ENCODE measurements at regions not wholly inside any gene's neighbourhood (a gene's known extent, or its start where the extent isn't known, plus 50 kb on each side); places are given as distances from the start of the nearest gene placed in this dataset.

DNA sequence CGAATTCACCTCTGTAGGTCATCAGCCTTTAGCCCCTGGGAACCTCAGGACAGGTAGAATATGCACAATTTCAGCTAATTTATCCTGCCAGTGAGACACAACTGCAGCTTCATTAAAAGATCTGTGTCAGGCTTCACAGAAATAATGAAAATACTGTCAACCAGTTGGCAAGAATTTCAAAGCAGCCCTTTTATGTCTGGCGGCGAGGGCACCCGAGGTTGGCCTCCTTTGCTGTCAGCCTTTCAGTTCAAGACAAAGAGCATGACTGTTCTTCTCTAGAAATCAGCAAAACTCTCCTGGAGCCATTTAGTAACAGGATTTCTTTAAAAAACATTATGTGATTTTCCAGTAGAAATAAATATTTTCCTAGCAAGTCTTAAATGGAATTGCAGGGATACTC lies 75.9 kb downstream of the BBS10 start:
- Histone ChIP-seq H3K4me3 (ENCODE audit: extremely low read depth, insufficient read depth, low read length, poor library complexity, severe bottlenecking) (no peak overlapping the region), H3K27ac (ENCODE audit: low read depth, low read length, severe bottlenecking) (peak overlapping the region; percentile 56), H3K9me3 (ENCODE audit: control insufficient read depth, low read length) (no peaks in the 10 kb centered on the region), H3K36me3 (ENCODE audit: control insufficient read depth, insufficient read depth, low read length) (no peaks in the 10 kb centered on the region), H3K4me1 (ENCODE audit: control insufficient read depth, insufficient read depth, low read length, poor library complexity, severe bottlenecking) (peaks cover 21% of the 10 kb centered on the region)
- WGBS, 2 experiments (ENCODE audit: insufficient coverage in 2 of 2): 86 to 93% methylated on average over 4 of the region's 4 CpGs

DNA sequence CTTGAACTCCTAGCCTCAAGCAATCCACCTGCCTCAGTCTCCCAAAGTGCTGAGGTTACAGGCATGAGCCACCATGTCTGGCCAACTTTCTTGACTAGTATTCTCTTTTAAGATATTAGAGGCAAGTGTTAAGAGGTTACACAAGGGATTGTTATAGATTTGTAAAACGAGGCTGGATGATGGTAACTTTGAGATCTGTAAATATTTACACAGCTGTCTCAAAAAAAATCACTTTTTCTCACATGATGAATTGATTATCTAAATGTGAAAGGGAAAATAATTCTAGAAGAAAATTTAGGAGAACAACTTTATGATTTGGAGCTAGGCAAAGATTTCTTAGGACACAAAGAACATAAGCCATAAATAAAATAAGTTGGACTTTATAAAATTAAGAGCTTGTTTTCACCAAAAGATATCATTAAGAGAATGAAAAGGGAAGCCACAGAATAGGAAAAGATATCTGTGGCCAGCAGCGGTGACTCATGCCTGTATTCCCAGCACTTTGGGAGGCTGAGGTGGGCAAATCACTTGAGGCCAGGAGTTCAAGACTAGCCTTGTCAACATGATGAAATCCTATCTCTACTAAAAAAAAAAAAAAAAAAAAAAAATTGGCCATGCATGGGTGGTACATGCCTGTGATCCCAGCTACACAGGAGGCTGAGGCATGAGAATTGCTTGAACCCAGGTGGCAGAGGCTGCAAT lies 77.4 kb downstream of the BBS10 start:
- 83% methylated on average over 1 of the region's 2 CpGs; no CpG with 5 or more reads in 1 of the 2 experiments for WGBS, 2 experiments (ENCODE audit: insufficient coverage in 2 of 2)
- peaks cover 27% of the 10 kb centered on the region for H3K4me1 ChIP-seq (ENCODE audit: control insufficient read depth, insufficient read depth, low read length, poor library complexity, severe bottlenecking)
- H3K36me3 ChIP-seq (ENCODE audit: control insufficient read depth, insufficient read depth, low read length): no peaks in the 10 kb centered on the region
- H3K27ac ChIP-seq (ENCODE audit: low read depth, low read length, severe bottlenecking): no peak overlapping the region
- H3K4me3 ChIP-seq (ENCODE audit: extremely low read depth, insufficient read depth, low read length, poor library complexity, severe bottlenecking): no peak overlapping the region
- H3K9me3 ChIP-seq (ENCODE audit: control insufficient read depth, low read length): no peaks in the 10 kb centered on the region

DNA sequence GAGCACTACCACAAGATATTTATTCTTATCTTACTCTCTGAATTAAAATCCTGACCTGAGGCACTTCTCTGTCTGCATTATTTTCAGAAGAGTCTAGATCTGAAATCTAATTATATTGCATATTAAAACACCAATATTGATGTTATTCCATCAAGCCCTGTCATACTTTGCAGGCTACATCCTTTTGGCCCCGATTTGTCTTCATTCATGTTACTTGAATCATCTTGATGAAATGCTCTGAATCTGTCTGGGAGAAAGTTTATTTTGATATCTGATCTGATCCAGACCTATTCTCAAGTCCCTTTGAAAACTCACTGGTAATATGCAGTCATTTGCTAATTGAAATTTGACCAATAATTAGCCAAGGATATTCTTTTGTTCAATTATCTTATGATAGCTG lies 79.9 kb downstream of the BBS10 start:
- no peaks in the 10 kb centered on the region for H3K9me3 ChIP-seq (ENCODE audit: control insufficient read depth, low read length)
- H3K4me3 ChIP-seq (ENCODE audit: extremely low read depth, insufficient read depth, low read length, poor library complexity, severe bottlenecking): no peak overlapping the region
- no peak overlapping the region for H3K27ac ChIP-seq (ENCODE audit: low read depth, low read length, severe bottlenecking)
- peaks cover 17% of the 10 kb centered on the region for H3K4me1 ChIP-seq (ENCODE audit: control insufficient read depth, insufficient read depth, low read length, poor library complexity, severe bottlenecking)
- H3K36me3 ChIP-seq (ENCODE audit: control insufficient read depth, insufficient read depth, low read length): no peaks in the 10 kb centered on the region
- WGBS, 2 experiments (ENCODE audit: insufficient coverage in 2 of 2): no CpG with 5 or more reads among the region's 1 CpG

DNA sequence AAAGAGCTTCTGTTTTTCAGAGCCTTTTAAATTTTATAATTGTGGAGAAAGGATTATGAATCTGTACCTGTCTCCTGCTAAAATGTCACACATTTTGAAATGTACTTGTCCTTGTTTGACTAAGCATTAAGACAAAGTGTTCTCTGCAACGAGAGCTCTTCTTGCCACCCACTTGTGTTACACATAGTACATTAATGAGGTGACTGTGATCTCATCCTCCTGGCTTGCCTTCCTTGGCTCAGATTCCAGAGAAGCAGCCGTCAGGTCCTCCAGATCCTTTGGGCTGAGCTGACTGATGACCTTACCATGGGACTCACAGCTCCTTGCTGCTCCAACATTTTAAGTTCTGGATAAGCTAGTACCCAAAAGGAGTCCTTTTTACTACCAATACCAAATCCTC lies 81.4 kb downstream of the BBS10 start:
- WGBS, 2 experiments (ENCODE audit: insufficient coverage in 2 of 2): 44 to 70% methylated on average over 1 to 2 of the region's 2 CpGs
- H3K27ac ChIP-seq (ENCODE audit: low read depth, low read length, severe bottlenecking): peak overlapping the region; percentile 37
- peaks cover 17% of the 10 kb centered on the region for H3K4me1 ChIP-seq (ENCODE audit: control insufficient read depth, insufficient read depth, low read length, poor library complexity, severe bottlenecking)
- no peaks in the 10 kb centered on the region for H3K36me3 ChIP-seq (ENCODE audit: control insufficient read depth, insufficient read depth, low read length)
- peaks cover 3% of the 10 kb centered on the region for H3K9me3 ChIP-seq (ENCODE audit: control insufficient read depth, low read length)
- H3K4me3 ChIP-seq (ENCODE audit: extremely low read depth, insufficient read depth, low read length, poor library complexity, severe bottlenecking): no peak overlapping the region

DNA sequence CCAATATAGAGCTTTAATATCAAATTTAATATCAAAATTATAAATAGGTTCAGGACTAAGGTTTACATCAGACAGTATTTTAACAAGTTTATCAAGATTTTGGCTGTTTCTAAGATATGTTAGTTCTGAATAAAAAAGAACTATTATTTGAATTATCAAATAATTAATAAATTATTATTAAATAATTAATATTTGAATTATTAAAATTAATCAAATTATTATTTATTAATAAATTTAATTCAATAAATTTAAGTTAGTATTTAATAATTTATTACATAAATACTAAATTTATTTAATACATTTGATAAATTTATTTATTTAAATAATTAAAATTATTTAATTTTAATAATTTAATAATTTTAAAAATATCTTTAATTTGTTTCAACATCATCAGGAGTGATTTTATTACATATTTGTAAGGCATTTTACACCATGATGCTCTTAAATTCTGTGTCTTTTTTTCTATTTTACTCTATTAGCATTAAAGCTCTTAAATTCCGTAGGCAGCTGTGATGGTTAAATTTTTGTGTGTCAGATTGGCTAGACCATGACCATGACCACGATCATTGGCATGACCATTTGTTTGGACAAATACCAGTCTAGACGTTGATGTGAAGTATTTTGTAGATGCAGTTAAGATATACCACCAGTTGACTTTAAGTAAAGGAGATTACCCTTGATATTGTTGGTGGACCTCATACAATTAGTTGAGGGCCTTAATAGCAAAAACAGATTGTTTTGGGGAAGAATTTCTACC lies 82.6 kb downstream of the BBS10 start:
- WGBS, 2 experiments (ENCODE audit: insufficient coverage in 2 of 2): 83 to 100% methylated on average over 1 of the region's 3 CpGs
- no peaks in the 10 kb centered on the region for H3K36me3 ChIP-seq (ENCODE audit: control insufficient read depth, insufficient read depth, low read length)
- H3K4me1 ChIP-seq (ENCODE audit: control insufficient read depth, insufficient read depth, low read length, poor library complexity, severe bottlenecking): peaks cover 19% of the 10 kb centered on the region
- H3K9me3 ChIP-seq (ENCODE audit: control insufficient read depth, low read length): peaks cover 9% of the 10 kb centered on the region
- H3K4me3 ChIP-seq (ENCODE audit: extremely low read depth, insufficient read depth, low read length, poor library complexity, severe bottlenecking): no peak overlapping the region
- no peak overlapping the region for H3K27ac ChIP-seq (ENCODE audit: low read depth, low read length, severe bottlenecking)

DNA sequence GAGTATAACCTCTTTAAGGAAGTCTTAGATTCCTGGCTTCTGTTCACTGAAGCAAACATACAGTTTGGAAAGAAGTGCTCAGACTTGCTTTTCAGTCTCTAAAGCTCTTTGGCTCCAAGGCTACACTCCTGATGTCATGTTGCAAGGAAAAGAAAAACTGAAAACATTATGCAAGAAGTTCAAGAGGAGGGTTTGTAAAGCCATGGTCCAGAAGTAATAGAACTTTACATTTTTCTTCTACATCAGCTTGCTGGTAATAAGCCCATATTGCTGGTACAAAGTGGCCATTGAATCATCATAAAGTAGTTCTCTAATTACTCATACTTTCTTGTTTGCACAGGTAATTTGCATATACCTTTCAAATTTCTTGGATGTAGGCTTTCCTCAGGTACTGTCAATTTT lies 83.6 kb downstream of the BBS10 start:
- Histone ChIP-seq H3K4me1 (ENCODE audit: control insufficient read depth, insufficient read depth, low read length, poor library complexity, severe bottlenecking) (peaks cover 29% of the 10 kb centered on the region), H3K4me3 (ENCODE audit: extremely low read depth, insufficient read depth, low read length, poor library complexity, severe bottlenecking) (no peak overlapping the region), H3K36me3 (ENCODE audit: control insufficient read depth, insufficient read depth, low read length) (no peaks in the 10 kb centered on the region), H3K9me3 (ENCODE audit: control insufficient read depth, low read length) (peaks cover 9% of the 10 kb centered on the region), H3K27ac (ENCODE audit: low read depth, low read length, severe bottlenecking) (no peak overlapping the region)

DNA sequence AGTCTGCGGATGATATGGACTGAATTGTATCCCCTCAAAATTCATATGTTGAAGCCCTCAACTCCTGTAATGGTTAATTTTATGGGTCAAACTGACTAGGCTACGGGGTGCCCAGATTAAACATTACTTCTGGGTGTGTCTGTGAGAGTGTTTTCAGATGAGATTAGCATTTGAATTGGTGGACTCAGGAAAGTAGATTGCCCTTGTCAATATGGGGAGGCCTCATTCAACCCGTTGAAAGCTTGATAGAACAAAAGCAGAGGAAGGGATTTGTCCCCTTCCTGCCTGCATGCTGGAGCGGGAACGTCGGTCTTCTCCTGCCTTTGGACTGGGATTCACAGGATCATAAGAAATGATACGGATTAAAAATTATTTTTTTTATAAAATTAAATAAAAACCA lies 84.5 kb downstream of the BBS10 start:
- no peak overlapping the region for H3K4me3 ChIP-seq (ENCODE audit: extremely low read depth, insufficient read depth, low read length, poor library complexity, severe bottlenecking)
- no peaks in the 10 kb centered on the region for H3K36me3 ChIP-seq (ENCODE audit: control insufficient read depth, insufficient read depth, low read length)
- no peak overlapping the region for H3K27ac ChIP-seq (ENCODE audit: low read depth, low read length, severe bottlenecking)
- H3K4me1 ChIP-seq (ENCODE audit: control insufficient read depth, insufficient read depth, low read length, poor library complexity, severe bottlenecking): peaks cover 33% of the 10 kb centered on the region
- WGBS, 2 experiments (ENCODE audit: insufficient coverage in 2 of 2): 81 to 100% methylated on average over 1 to 5 of the region's 7 CpGs
- peaks cover 9% of the 10 kb centered on the region for H3K9me3 ChIP-seq (ENCODE audit: control insufficient read depth, low read length)

DNA sequence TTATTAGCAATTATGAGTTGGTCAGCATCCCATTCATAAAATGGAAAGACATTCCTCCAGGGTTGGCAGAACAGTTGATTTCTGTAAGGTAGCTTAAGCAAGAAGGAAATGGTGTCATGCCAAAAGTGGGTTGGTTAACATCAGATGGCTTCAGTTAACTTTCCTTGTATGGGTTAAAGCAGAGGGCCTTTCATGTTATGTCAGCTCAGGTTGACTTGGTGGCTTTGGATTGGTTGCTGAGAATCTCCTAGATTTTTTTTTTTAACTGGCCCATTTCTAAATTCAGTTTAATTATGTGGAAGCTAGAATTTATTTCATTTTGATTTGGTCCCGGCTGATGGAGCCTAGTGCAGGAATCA lies 87.8 kb downstream of the BBS10 start:
- 100% methylated on average over 1 of the region's 1 CpG; no CpG with 5 or more reads in 1 of the 2 experiments for WGBS, 2 experiments (ENCODE audit: insufficient coverage in 2 of 2)

DNA sequence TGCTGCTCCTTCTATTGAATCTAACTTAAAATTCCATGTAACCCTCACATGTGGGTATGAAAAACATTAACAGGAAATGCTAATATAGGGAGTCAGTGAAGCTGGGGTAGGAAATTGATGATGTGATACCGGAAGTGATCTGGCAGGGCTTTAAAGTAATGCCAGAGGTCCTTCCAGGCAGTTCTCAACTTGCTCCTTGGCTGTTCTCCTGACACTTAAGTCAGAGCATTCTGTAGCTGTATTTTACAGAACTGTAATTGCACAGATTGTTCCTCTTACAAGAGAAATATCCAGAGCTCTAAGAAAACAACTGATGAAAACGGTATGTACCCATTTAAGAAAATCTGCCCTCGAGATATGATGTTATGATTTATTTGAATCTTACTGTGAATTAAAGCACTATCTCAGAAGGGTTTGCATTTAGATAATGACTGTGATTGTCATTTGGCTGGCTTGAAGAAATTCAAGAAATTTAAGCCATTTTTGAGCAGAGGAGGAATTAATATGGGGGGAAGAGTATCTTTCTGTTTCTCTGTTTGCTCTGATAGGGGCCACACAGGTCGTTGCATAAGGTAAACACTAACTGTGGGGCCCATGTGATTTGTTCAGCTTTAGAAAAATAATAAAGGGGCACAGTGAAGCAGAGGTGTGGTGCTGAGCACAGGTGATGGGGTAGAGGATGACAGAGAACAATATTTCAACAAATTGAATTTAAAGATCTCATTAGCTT lies 88.4 kb downstream of the BBS10 start:
- Histone ChIP-seq H3K27ac (ENCODE audit: low read depth, low read length, severe bottlenecking) (peak overlapping the region; percentile 90), H3K36me3 (ENCODE audit: control insufficient read depth, insufficient read depth, low read length) (no peaks in the 10 kb centered on the region), H3K9me3 (ENCODE audit: control insufficient read depth, low read length) (peaks cover 9% of the 10 kb centered on the region), H3K4me1 (ENCODE audit: control insufficient read depth, insufficient read depth, low read length, poor library complexity, severe bottlenecking) (peaks cover 18% of the 10 kb centered on the region), H3K4me3 (ENCODE audit: extremely low read depth, insufficient read depth, low read length, poor library complexity, severe bottlenecking) (no peak overlapping the region)
- 62 to 67% methylated on average over 2 to 4 of the region's 4 CpGs for WGBS, 2 experiments (ENCODE audit: insufficient coverage in 2 of 2)

More for the DNA sequence above, 87.8 kb downstream of the BBS10 start:
- Histone ChIP-seq H3K27ac (ENCODE audit: low read depth, low read length, severe bottlenecking) (peak overlapping the region; percentile 90), H3K4me1 (ENCODE audit: control insufficient read depth, insufficient read depth, low read length, poor library complexity, severe bottlenecking) (peaks cover 18% of the 10 kb centered on the region), H3K4me3 (ENCODE audit: extremely low read depth, insufficient read depth, low read length, poor library complexity, severe bottlenecking) (no peak overlapping the region), H3K9me3 (ENCODE audit: control insufficient read depth, low read length) (peaks cover 9% of the 10 kb centered on the region), H3K36me3 (ENCODE audit: control insufficient read depth, insufficient read depth, low read length) (no peaks in the 10 kb centered on the region)

DNA sequence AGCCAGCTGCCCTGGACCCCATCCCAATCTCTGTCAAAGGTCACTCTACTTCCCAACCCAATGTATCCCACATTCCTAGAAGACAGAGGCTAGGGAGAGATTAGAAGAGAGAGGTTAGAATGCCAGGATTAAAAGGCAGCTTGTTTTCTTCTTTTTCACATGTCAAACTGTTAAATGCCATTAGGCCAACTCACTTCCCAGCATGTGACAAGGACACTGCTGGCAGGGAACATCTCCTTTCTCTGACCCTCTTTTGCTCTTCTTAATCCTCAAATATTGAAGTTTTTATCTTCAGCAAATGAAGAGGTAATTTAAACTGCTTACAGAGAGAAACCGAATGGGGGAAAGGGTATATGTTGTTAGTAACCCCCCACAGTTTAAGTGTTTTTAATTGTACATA lies 89.1 kb downstream of the BBS10 start:
- WGBS, 2 experiments (ENCODE audit: insufficient coverage in 2 of 2): no CpG with 5 or more reads among the region's 1 CpG
- Histone ChIP-seq H3K27ac (ENCODE audit: low read depth, low read length, severe bottlenecking) (peak overlapping the region; percentile 90), H3K4me1 (ENCODE audit: control insufficient read depth, insufficient read depth, low read length, poor library complexity, severe bottlenecking) (peaks cover 18% of the 10 kb centered on the region), H3K9me3 (ENCODE audit: control insufficient read depth, low read length) (peaks cover 9% of the 10 kb centered on the region), H3K36me3 (ENCODE audit: control insufficient read depth, insufficient read depth, low read length) (no peaks in the 10 kb centered on the region), H3K4me3 (ENCODE audit: extremely low read depth, insufficient read depth, low read length, poor library complexity, severe bottlenecking) (no peak overlapping the region)
